ENCODE measurements at regions not wholly inside any gene's neighbourhood (a gene's known extent, or its start where the extent isn't known, plus 50 kb on each side); places are given as distances from the start of the nearest gene placed in this dataset.

DNA sequence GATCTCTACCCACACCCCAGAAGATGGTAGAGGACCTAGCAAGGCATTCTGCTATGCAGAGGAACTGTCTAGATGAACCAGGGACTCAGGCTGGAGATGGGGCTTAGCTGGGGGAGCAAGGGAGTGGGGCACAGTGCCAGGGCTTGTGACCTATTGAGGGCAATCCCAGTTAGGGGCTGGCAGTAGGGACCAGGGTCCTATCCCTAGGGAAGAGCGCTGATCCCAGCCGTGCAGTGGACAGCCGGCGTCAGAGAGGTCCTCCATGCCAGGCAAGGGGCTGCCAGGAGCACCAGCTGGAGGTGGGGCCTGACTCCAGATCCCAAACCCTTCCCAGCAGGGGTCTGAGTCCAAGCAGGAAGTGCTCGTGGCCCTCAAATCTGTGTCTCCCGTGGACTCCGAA, 52.7 kb upstream of the NEURL1B start:
- ATAC-seq (replicated peaks) (no peak), DNase-seq (no peak)
- H3K36me3 Mint-ChIP-seq (ENCODE audit: insufficient read depth): no peaks in the 10 kb centered on the region
- H3K4me1 Mint-ChIP-seq (ENCODE audit: low read depth in 2 of 2): no peaks in the 10 kb centered on the region
- peaks cover 38 to 59% of the 10 kb centered on the region in 2 donors for H3K27me3 Mint-ChIP-seq
- no peaks in the 10 kb centered on the region for H3K9me3 Mint-ChIP-seq
- H3K4me3 Mint-ChIP-seq: no peak overlapping the region
- H3K27ac Mint-ChIP-seq: no peak overlapping the region

DNA sequence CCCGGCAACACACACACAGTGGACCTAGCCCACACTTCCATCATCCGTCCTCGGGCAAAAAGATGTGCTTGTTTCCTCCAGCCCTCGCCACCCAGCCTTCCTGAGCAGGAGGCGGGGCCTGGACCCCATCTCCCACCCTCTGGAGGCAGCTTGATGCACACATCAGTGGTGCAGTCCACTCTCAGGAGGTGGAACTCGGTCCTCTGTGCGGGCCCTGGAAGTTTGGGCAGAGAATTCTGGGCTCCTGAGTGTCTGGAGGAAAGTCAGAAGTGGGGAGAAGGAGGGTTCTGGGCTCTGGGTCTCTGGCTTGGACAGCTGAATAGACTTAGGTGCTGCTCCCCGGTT, 54.0 kb upstream of the NEURL1B start:
- Mint-ChIP-seq H3K4me1 (ENCODE audit: low read depth in 2 of 2) (peaks cover 0 to 2% of the 10 kb centered on the region in 2 donors), H3K9me3 (no peaks in the 10 kb centered on the region), H3K4me3 (no peak overlapping the region), H3K36me3 (ENCODE audit: insufficient read depth) (no peaks in the 10 kb centered on the region), H3K27ac (no peak overlapping the region), H3K27me3 (peaks cover 44 to 63% of the 10 kb centered on the region in 2 donors)
- DNase-seq (no peak), ATAC-seq (replicated peaks) (no peak)

GRCh38 chr5:172586125-172587060, 54.7 kb upstream of the NEURL1B start:
- peaks cover 0 to 2% of the 10 kb centered on the region in 2 donors for H3K4me1 Mint-ChIP-seq (ENCODE audit: low read depth in 2 of 2)

GRCh38 chr5:172585114-172585513, 55.9 kb upstream of the NEURL1B start:
- H3K9me3 Mint-ChIP-seq: no peaks in the 10 kb centered on the region
- ATAC-seq (replicated peaks) (no peak), DNase-seq (no peak)
- no peaks in the 10 kb centered on the region for H3K36me3 Mint-ChIP-seq (ENCODE audit: insufficient read depth)
- H3K4me3 Mint-ChIP-seq: no peak overlapping the region
- peaks cover 60 to 82% of the 10 kb centered on the region in 2 donors for H3K27me3 Mint-ChIP-seq
- H3K4me1 Mint-ChIP-seq (ENCODE audit: low read depth in 2 of 2): peaks cover 0 to 2% of the 10 kb centered on the region in 2 donors
- H3K27ac Mint-ChIP-seq: no peak overlapping the region

More at GRCh38 chr5:172586125-172587060, 54.7 kb upstream of the NEURL1B start:
- Mint-ChIP-seq H3K36me3 (ENCODE audit: insufficient read depth) (no peaks in the 10 kb centered on the region), H3K27me3 (peaks cover 47 to 70% of the 10 kb centered on the region in 2 donors), H3K9me3 (no peaks in the 10 kb centered on the region), H3K27ac (no peak overlapping the region), H3K4me3 (no peak overlapping the region)
- ATAC-seq (replicated peaks) (no peak), DNase-seq (no peak)

GRCh38 chr5:172584638-172585037, 56.4 kb upstream of the NEURL1B start:
- peaks cover 65 to 87% of the 10 kb centered on the region in 2 donors for H3K27me3 Mint-ChIP-seq

GRCh38 chr5:172583931-172584511, 57.0 kb upstream of the NEURL1B start:
- ATAC-seq (replicated peaks) (no peak), DNase-seq (no peak)
- Mint-ChIP-seq H3K9me3 (no peaks in the 10 kb centered on the region), H3K27ac (no peak overlapping the region), H3K27me3 (peaks cover 71 to 93% of the 10 kb centered on the region in 2 donors), H3K36me3 (ENCODE audit: insufficient read depth) (no peaks in the 10 kb centered on the region), H3K4me1 (ENCODE audit: low read depth in 2 of 2) (peaks cover 0 to 2% of the 10 kb centered on the region in 2 donors), H3K4me3 (no peak overlapping the region)

More at GRCh38 chr5:172584638-172585037, 56.4 kb upstream of the NEURL1B start:
- H3K4me1 Mint-ChIP-seq (ENCODE audit: low read depth in 2 of 2): peaks cover 0 to 2% of the 10 kb centered on the region in 2 donors
- H3K9me3 Mint-ChIP-seq: no peaks in the 10 kb centered on the region
- no peak overlapping the region for H3K4me3 Mint-ChIP-seq
- ATAC-seq (replicated peaks) (no peak), DNase-seq (no peak)
- no peak overlapping the region for H3K27ac Mint-ChIP-seq
- no peaks in the 10 kb centered on the region for H3K36me3 Mint-ChIP-seq (ENCODE audit: insufficient read depth)

DNA sequence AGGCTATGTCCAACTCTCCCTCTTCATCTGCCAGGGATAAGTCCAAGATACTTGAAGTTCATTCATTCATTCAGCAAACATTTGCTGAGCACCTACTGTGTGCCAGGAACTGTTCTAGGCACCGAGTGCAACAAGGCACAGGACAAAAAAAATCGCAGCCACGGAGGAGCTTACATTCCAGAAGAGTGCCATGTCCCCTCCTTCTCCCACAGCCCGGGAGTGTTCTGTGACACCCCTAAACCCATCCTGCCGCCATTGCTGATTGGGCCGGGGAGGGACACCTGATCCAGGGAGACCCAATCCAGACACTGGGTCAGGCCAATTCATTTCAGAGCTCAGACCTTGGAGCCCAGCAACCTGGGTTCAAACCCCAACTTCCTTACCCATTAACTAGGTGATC, 58.1 kb upstream of the NEURL1B start:
- H3K27ac Mint-ChIP-seq: no peak overlapping the region
- no peak overlapping the region for H3K4me3 Mint-ChIP-seq
- DNase-seq: no peak
- peaks cover 66 to 94% of the 10 kb centered on the region in 2 donors for H3K27me3 Mint-ChIP-seq
- H3K4me1 Mint-ChIP-seq (ENCODE audit: low read depth in 2 of 2): peaks cover 0 to 2% of the 10 kb centered on the region in 2 donors
- H3K36me3 Mint-ChIP-seq (ENCODE audit: insufficient read depth): no peaks in the 10 kb centered on the region
- H3K9me3 Mint-ChIP-seq: no peaks in the 10 kb centered on the region
- ATAC-seq (replicated peaks): no peak

DNA sequence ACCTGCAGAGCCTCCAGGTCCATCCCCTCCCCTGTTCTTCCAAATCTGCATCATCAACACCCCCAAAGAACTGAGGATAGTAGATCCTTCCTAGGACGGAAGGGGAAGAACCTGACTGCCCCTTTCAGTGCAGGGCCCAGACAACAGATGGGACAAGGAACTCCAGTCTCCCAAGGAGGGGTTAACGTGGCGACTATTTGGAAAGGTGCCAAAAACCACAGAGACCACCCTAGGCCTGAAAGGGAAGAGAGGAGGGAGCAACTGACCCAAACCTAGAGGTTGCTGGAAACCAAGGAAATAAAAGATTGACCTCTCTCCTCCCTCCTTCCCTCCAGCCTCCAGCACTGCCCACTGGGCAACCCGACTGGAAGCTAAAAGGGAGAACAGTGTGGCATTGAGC, 59.7 kb upstream of the NEURL1B start:
- Mint-ChIP-seq H3K27ac (no peak overlapping the region), H3K4me3 (no peak overlapping the region), H3K9me3 (no peaks in the 10 kb centered on the region), H3K27me3 (peaks cover 65 to 80% of the 10 kb centered on the region in 2 donors), H3K4me1 (ENCODE audit: low read depth in 2 of 2) (peaks cover 0 to 2% of the 10 kb centered on the region in 2 donors), H3K36me3 (ENCODE audit: insufficient read depth) (no peaks in the 10 kb centered on the region)
- DNase-seq: no peak
- ATAC-seq (replicated peaks): no peak

DNA sequence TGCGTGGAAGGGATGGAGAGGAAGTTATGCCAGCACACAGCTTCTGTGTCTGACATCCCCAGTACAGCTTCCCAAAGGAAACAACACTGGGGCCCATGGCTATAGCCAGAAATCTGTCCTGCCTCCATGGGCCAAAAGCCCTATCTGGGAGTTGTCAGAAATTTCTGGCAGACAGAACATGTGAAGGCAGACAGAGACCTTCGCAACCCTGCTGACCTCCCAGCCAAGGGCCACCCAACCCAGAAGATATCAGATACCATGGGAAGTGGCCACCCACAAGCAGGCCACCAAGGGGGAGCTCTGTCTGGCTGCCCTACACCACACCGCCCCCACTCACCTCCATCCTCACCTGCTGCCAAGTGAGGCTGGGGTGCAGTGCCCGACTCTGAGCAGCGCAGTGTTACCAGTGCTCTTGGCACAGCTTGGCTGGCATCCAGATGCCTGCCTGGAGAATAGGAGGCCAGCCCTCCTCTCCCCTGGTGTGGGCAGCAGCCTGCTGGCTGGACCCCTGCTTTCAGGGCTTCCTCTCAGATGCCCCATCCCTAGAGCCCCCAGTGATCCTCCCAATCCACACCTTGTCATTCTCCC, 61.6 kb upstream of the NEURL1B start:
- H3K27ac Mint-ChIP-seq: no peak overlapping the region
- ATAC-seq (replicated peaks) (no peak), DNase-seq (no peak)
- H3K9me3 Mint-ChIP-seq: no peaks in the 10 kb centered on the region
- H3K4me1 Mint-ChIP-seq (ENCODE audit: low read depth in 2 of 2): peaks cover 2 to 4% of the 10 kb centered on the region in 2 donors
- H3K4me3 Mint-ChIP-seq: no peak overlapping the region
- no peaks in the 10 kb centered on the region for H3K36me3 Mint-ChIP-seq (ENCODE audit: insufficient read depth)
- peaks cover 59 to 80% of the 10 kb centered on the region in 2 donors for H3K27me3 Mint-ChIP-seq

- Mint-ChIP-seq H3K36me3 (ENCODE audit: insufficient read depth) (no peaks in the 10 kb centered on the region), H3K27ac (no peak overlapping the region), H3K9me3 (no peaks in the 10 kb centered on the region), H3K27me3 (peaks cover 40 to 75% of the 10 kb centered on the region in 2 donors), H3K4me3 (no peak overlapping the region), H3K4me1 (ENCODE audit: low read depth in 2 of 2) (peaks cover 0 to 5% of the 10 kb centered on the region in 2 donors)
- DNase-seq (no peak), ATAC-seq (replicated peaks) (no peak)
Observed at GRCh38 chr5:172577267-172577909, 63.7 kb upstream of the NEURL1B start.

GRCh38 chr5:172575816-172576545, 65.1 kb upstream of the NEURL1B start:
- H3K4me3 Mint-ChIP-seq: no peak overlapping the region
- DNase-seq: no peak
- no peak for ATAC-seq (replicated peaks)
- peaks cover 29 to 73% of the 10 kb centered on the region in 2 donors for H3K27me3 Mint-ChIP-seq
- peaks cover 3% of the 10 kb centered on the region for H3K36me3 Mint-ChIP-seq (ENCODE audit: insufficient read depth)
- H3K4me1 Mint-ChIP-seq (ENCODE audit: low read depth in 2 of 2): peaks cover 0 to 5% of the 10 kb centered on the region in 2 donors
- no peaks in the 10 kb centered on the region for H3K9me3 Mint-ChIP-seq
- H3K27ac Mint-ChIP-seq: no peak overlapping the region

GRCh38 chr5:172575416-172575815, 65.6 kb upstream of the NEURL1B start:
- ATAC-seq (replicated peaks) (no peak), DNase-seq (no peak)
- no peak overlapping the region for H3K4me3 Mint-ChIP-seq
- H3K27me3 Mint-ChIP-seq: peaks cover 27 to 71% of the 10 kb centered on the region in 2 donors
- H3K27ac Mint-ChIP-seq: no peak overlapping the region
- H3K9me3 Mint-ChIP-seq: no peaks in the 10 kb centered on the region
- peaks cover 0 to 5% of the 10 kb centered on the region in 2 donors for H3K4me1 Mint-ChIP-seq (ENCODE audit: low read depth in 2 of 2)
- H3K36me3 Mint-ChIP-seq (ENCODE audit: insufficient read depth): peaks cover 3% of the 10 kb centered on the region

DNA sequence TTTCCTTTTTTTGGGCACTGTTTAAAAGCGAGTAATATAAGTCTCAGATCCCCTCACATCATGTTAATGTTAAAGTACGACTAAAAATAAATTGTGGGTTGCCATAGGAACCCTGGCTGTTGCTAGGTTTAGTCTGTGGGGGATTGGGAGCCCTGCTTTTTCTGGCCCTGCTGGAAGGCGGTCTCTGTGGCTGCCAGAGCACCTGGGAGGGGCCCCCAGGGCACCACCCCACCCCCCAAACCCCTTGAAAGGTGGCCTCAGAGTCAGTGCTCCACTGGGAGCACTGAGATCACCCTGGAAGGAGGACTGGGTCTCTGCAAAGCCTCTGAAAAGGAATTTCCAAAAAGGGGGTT, 66.2 kb upstream of the NEURL1B start:
- no peak for ATAC-seq (replicated peaks)

More for the DNA sequence above, 66.2 kb upstream of the NEURL1B start:
- Mint-ChIP-seq H3K4me1 (ENCODE audit: low read depth in 2 of 2) (peaks cover 0 to 5% of the 10 kb centered on the region in 2 donors), H3K27ac (no peak overlapping the region), H3K27me3 (peaks cover 27 to 71% of the 10 kb centered on the region in 2 donors), H3K9me3 (no peaks in the 10 kb centered on the region), H3K4me3 (no peak overlapping the region), H3K36me3 (ENCODE audit: insufficient read depth) (peaks cover 3% of the 10 kb centered on the region)
- no peak for DNase-seq

All from effector memory CD8-positive, alpha-beta T cell (primary cell).